Heart left ventricle (tissue), 16 donors: ENCODE measurements at regions not wholly inside any gene's neighbourhood (a gene's known extent, or its start where the extent isn't known, plus 50 kb on each side); places are given as distances from the start of the nearest gene placed in this dataset.

Experiments used
- ATAC-seq, 4 donors: fragments of 200-7000 bp; cut with Tn5 transposase; one replicate each; pipeline ENCODE4 v1.9.1; 2020 to 2022; ENCODE audit warnings: moderate library complexity in 4 of 4, mild to moderate bottlenecking in 3 of 4, moderate number of reproducible peaks in 1 of 4
- DNase-seq, 5 donors: peaks; one replicate each; pipeline ENCODE4 v3.0.0-alpha.2; 2020
- H3K27ac ChIP-seq, 12 donors: fragments of 200-600 bp; sonication (generic) in 4 of 12; one replicate each; pipeline versions ENCODE4 v1.5.0 to v1.8.0; 2016 to 2022; ENCODE audit warnings: mild to moderate bottlenecking in 2 of 12
- H3K27me3 ChIP-seq, 9 donors: fragments of 200-600 bp; sonication (generic) in 2 of 9; one replicate each; pipeline versions ENCODE4 v1.5.1 to v1.8.0; 2016 to 2022; ENCODE audit warnings: mild to moderate bottlenecking in 3 of 9
- H3K36me3 ChIP-seq, 9 donors: fragments of 200-600 bp; sonication (generic) in 2 of 9; one replicate each; pipeline versions ENCODE4 v1.5.0 to v1.8.0; 2018 to 2022; ENCODE audit warnings: mild to moderate bottlenecking in 2 of 9
- H3K4me1 ChIP-seq, 12 donors: fragments of 200-600 bp; sonication (generic) in 4 of 12; one replicate each; pipeline versions ENCODE4 v1.5.0 to v1.8.0; 2016 to 2022; ENCODE audit warnings: mild to moderate bottlenecking in 3 of 12
- H3K4me3 ChIP-seq, 12 donors: fragments of 200-600 bp; sonication (generic) in 4 of 12; one replicate each; pipeline versions ENCODE4 v1.5.0 to v1.8.0; 2017 to 2022; ENCODE audit warnings: mild to moderate bottlenecking in 9 of 12, moderate library complexity in 4 of 12
- H3K9me3 ChIP-seq, 12 donors: fragments of 200-600 bp; sonication (generic) in 4 of 12; one replicate each; pipeline versions ENCODE4 v1.5.0 to v1.8.0; 2016 to 2022; ENCODE audit warnings: mild to moderate bottlenecking in 1 of 12
- CTCF ChIP-seq, 12 donors: fragments of 200-600 bp; sonication (generic) in 4 of 12; IDR thresholded peaks; one replicate each; pipeline versions ENCODE4 v1.5.0 to v1.8.0; 2018 to 2022; ENCODE audit warnings: antibody characterized with exemption in 12 of 12, mild to moderate bottlenecking in 5 of 12
- POLR2A ChIP-seq, 2 donors: fragments of 450-650 bp; IDR thresholded peaks; one replicate each; pipeline ENCODE4 v1.6.1; 2017; ENCODE audit warnings: antibody characterized with exemption in 2 of 2, mild to moderate bottlenecking in 2 of 2, moderate library complexity in 2 of 2
- WGBS, 4 donors: extraction: QIAGEN DNeasy Blood & Tissue Kit in 2 of 4; methylation state at CpG; one replicate each; pipeline versions ENCODE4 v1.1.5 to v1.1.7; 2013 to 2018; 5-methylcytosine and 5-hydroxymethylcytosine counted together
- intact Hi-C, 10 donors: fragments of 100-400 bp; cut with DNase I; formaldehyde crosslinking; loops; one replicate each; pipeline versions ENCODE4 v1.11.1 to v1.14.2; 2022
- donor health status: ischemic (EF 13 %, LVEDD 7.1; RV severe dilation, severe dysfunction).
- donor health status: healthy with polysubstance abuse.
- donor health status: DM: no; HTN: yes; CAD: no.
- donor health status: DM: no; HTN: no; CAD: no.
- donor health status: ischemic (EF 25% LVEDD 6.9; RV normal size, moderate dysfunction).
- donor health status: ischemic (EF 25% LVEDD 5.7; RV mildly dilated, moderate dysfunction).
- donor health status: healthy.
- donor health status: DM: yes; HTN: yes; CAD: no.
- donor health status: ischemic (EF 35%, LVEDD 5.7; RV mildly dilated, moderate dysfunction).
- donor health status: nonischemic (EF 11% LVEDD 7.7; RV severe dilation, severe dysfunction).
- donor health status: DM: yes; HTN: yes; CAD: no.
- donor health status: PGD.
- donor health status: ischemic (EF 29% LVEDD 5.4; RV normal size, mild dysfunction).
- donor health status: nonischemic (EF 23%, LVEDD 6.1; RV moderate dilation, normal function).

GRCh38 chr5:98106116-98107031, 667.1 kb upstream of the RGMB start:
- TF ChIP-seq POLR2A (IDR thresholded peaks at IDR 0.05) (no peak), CTCF (IDR thresholded peaks at IDR 0.05) (no peak)
- H3K4me1 ChIP-seq = no peaks in the 10 kb centered on the region
- no peaks in the 10 kb centered on the region for H3K36me3 ChIP-seq
- H3K27ac ChIP-seq = peak overlapping the region in 1 of 12 donors; percentile 29
- no peak overlapping the region for H3K4me3 ChIP-seq
- intact Hi-C loops = no loop called here
- H3K27me3 ChIP-seq = no peaks in the 10 kb centered on the region
- no peaks in the 10 kb centered on the region for H3K9me3 ChIP-seq
- WGBS, 4 donors = 55 to 84% (median 63%) methylated on average over 4 of the region's 4 CpGs
- ATAC-seq = no peak
- DNase-seq = no peak

GRCh38 chr5:98108497-98108896, 665.0 kb upstream of the RGMB start:
- Histone ChIP-seq H3K36me3 (no peaks in the 10 kb centered on the region), H3K27me3 (no peaks in the 10 kb centered on the region), H3K4me1 (no peaks in the 10 kb centered on the region), H3K9me3 (no peaks in the 10 kb centered on the region), H3K4me3 (no peak overlapping the region), H3K27ac (no peak overlapping the region)
- TF ChIP-seq POLR2A (IDR thresholded peaks at IDR 0.05) (no peak), CTCF (IDR thresholded peaks at IDR 0.05) (no peak)
- DNase-seq (no peak), ATAC-seq (no peak)
- intact Hi-C loops = no loop called here
- 79 to 88% (median 85%) methylated on average over 1 of the region's 1 CpG for WGBS, 4 donors

GRCh38 chr5:98109561-98110006, 663.9 kb upstream of the RGMB start:
- Histone ChIP-seq H3K9me3 (no peaks in the 10 kb centered on the region), H3K4me1 (no peaks in the 10 kb centered on the region), H3K27me3 (no peaks in the 10 kb centered on the region), H3K4me3 (no peak overlapping the region), H3K36me3 (no peaks in the 10 kb centered on the region), H3K27ac (no peak overlapping the region)
- no peak for TF ChIP-seq POLR2A (IDR thresholded peaks at IDR 0.05)
- TF ChIP-seq CTCF (IDR thresholded peaks at IDR 0.05) = no peak
- intact Hi-C loops = no loop called here
- ATAC-seq = no peak
- 54 to 75% (median 65%) methylated on average over 2 of the region's 2 CpGs for WGBS, 4 donors
- DNase-seq = no peak

GRCh38 chr5:98110282-98110691, 663.2 kb upstream of the RGMB start:
- Histone ChIP-seq H3K9me3 (no peaks in the 10 kb centered on the region), H3K36me3 (no peaks in the 10 kb centered on the region), H3K4me3 (no peak overlapping the region), H3K27ac (no peak overlapping the region), H3K4me1 (no peaks in the 10 kb centered on the region), H3K27me3 (no peaks in the 10 kb centered on the region)
- TF ChIP-seq CTCF (IDR thresholded peaks at IDR 0.05) (no peak), POLR2A (IDR thresholded peaks at IDR 0.05) (no peak)
- DNase-seq (no peak), ATAC-seq (no peak)
- intact Hi-C loops = no loop called here
- 21 to 50% (median 31%) methylated on average over 4 of the region's 4 CpGs for WGBS, 4 donors
